Astrocyte of the spinal cord (primary cell): ENCODE measurements at regions not wholly inside any gene's neighbourhood (a gene's known extent, or its start where the extent isn't known, plus 50 kb on each side); places are given as distances from the start of the nearest gene placed in this dataset.

Experiments
- DNase-seq: peaks from one replicate; pipeline ENCODE4 v3.0.0; 2011; ENCODE audit warnings: low read depth, low spot score
- H3K4me3 ChIP-seq: 2 replicates; pipeline ENCODE4 v1.5.1; 2011; ENCODE audit warnings: low read depth, mild to moderate bottlenecking, low read length, moderate library complexity
- CTCF ChIP-seq: IDR thresholded peaks from 2 replicates; pipeline ENCODE4 v1.5.1; 2012; ENCODE audit warnings: low read depth, mild to moderate bottlenecking, low read length, inconsistent platforms
- in situ Hi-C: cut with HindIII; loops from 2 replicates; pipeline ENCODE4 v1.10.0; 2017; ENCODE audit warnings: low sequenced_read_pairs

GRCh38 chr13:95470574-95471366, 81.8 kb upstream of the CLDN10 start:
- no peak for DNase-seq
- no peak for TF ChIP-seq CTCF
- in situ Hi-C loops: no loop called here
- H3K4me3 ChIP-seq: no peak overlapping the region

- H3K4me3 ChIP-seq: no peak overlapping the region
- no peak for TF ChIP-seq CTCF
- in situ Hi-C loops: no loop called here
- DNase-seq: no peak
Observed at GRCh38 chr13:95471960-95472359, 80.6 kb upstream of the CLDN10 start.

GRCh38 chr13:95474992-95475391, 77.5 kb upstream of the CLDN10 start:
- in situ Hi-C loops: no loop called here
- H3K4me3 ChIP-seq: no peak overlapping the region
- no peak for TF ChIP-seq CTCF
- no peak for DNase-seq

GRCh38 chr13:95477187-95477586, 75.3 kb upstream of the CLDN10 start:
- TF ChIP-seq CTCF: no peak
- in situ Hi-C loops: no loop called here
- H3K4me3 ChIP-seq: no peak overlapping the region
- no peak for DNase-seq

GRCh38 chr13:95479731-95480130, 72.8 kb upstream of the CLDN10 start:
- in situ Hi-C loops: no loop called here
- DNase-seq: no peak
- TF ChIP-seq CTCF: no peak
- H3K4me3 ChIP-seq: no peak overlapping the region

GRCh38 chr13:95480131-95480545, 72.4 kb upstream of the CLDN10 start:
- in situ Hi-C loops: no loop called here
- H3K4me3 ChIP-seq: no peak overlapping the region
- TF ChIP-seq CTCF: no peak
- no peak for DNase-seq
